ENCODE measurements at regions not wholly inside any gene's neighbourhood (a gene's known extent, or its start where the extent isn't known, plus 50 kb on each side); places are given as distances from the start of the nearest gene placed in this dataset.

- no peak for TF ChIP-seq CHD7 (IDR thresholded peaks at IDR 0.05; ENCODE audit: insufficient replicate concordance, low read length)
These were observed 168.9 kb upstream of the CENPW start (continued) for GRCh38 chr6:126170978-126171382.

Measured in H1 (cell line).